NCI-H2196 treated with DMSO at 0.1 percent for 48 hours (cell line): ENCODE measurements at regions not wholly inside any gene's neighbourhood (a gene's known extent, or its start where the extent isn't known, plus 50 kb on each side); places are given as distances from the start of the nearest gene placed in this dataset.

Experiments used
- DNase-seq: peaks from one replicate; lab custom pipeline; 2025; ENCODE audit not compliant: unreplicated experiment; lab: John Stamatoyannopoulos, UW

- no peak for DNase-seq
Observed at GRCh38 chrX:40197071-40197470, 99.3 kb upstream of the BCOR start.

DNA sequence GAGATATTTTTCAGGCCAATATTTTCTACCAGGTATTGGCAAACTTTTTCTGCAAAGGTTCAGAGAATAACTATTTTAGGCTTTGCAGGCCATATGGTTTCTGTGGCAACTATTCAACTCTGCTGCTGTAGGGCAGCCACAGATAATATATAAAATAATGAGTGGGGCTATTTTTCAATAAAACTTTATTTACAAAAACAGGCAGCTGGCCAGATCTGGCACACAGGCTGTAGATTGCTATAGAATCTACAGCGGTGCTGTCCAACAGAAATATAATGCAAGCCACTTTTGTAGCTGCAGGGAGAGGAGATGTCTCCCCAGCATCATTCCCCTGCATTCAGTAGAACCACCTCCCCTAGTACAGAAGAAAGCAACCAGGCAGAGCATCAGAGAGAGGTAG is 97.6 kb upstream of the BCOR start:
- DNase-seq = no peak

- no peak for DNase-seq
Observed at GRCh38 chrX:40192196-40192595, 94.4 kb upstream of the BCOR start.

DNA sequence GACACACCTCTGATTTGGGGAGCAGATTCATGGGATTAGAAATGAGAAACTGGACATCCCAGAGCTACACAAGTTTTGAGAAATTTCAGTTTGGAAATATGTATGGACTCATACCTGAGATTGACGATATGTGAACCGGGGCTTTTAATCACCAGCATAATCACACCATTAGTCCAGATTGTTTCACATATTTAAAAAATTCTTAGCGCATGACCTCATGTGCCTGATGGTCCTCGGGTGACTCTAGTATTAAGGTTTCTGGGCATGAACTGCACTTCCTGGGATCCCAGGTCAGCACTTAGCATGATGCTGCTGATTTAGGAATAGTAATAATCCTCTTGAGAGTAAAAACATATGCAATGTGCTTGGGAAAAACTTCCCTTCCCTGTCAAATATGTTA is 91.9 kb upstream of the BCOR start:
- DNase-seq = no peak

DNA sequence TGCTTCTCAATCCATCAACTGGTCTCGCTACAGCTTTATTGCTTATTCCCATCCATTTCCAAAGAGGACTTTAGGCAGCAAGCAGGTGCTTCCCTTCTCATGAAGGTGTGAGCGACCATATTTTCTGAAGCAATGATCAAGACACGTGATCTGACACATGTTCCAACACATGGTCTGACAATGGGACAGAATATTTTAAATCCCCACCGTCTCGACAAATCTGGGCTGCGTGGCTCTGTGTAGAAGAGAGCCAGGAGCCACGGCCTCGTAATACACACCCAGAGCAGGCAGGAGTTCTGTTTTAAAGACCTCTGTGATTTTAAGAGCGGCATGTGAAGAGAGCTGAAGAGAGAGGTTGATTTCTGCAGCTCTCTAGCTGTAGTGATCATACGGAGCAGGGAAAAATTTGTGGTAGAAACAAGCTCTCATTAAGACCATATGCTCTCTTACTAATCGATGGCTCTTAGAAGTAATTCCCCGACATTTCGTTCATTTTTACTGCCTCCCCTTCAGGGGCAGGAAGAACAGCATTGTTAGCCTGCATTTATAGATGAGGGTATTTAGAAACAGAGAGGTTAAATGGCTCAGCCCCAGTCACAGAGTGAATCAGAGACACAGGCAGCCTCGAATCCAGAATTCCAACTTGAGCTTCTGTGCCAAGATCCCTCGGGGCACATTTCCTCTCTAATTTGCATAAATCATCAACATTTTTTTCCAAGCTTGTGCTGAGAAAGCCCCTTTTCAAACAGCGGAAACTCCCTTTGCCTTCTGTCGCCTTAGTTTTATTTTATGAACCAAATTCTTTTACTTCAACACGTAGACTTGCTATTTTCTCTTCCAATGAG is 91.0 kb upstream of the BCOR start:
- DNase-seq = no peak

GRCh38 chrX:40184968-40185367 is 87.2 kb upstream of the BCOR start:
- no peak for DNase-seq

DNA sequence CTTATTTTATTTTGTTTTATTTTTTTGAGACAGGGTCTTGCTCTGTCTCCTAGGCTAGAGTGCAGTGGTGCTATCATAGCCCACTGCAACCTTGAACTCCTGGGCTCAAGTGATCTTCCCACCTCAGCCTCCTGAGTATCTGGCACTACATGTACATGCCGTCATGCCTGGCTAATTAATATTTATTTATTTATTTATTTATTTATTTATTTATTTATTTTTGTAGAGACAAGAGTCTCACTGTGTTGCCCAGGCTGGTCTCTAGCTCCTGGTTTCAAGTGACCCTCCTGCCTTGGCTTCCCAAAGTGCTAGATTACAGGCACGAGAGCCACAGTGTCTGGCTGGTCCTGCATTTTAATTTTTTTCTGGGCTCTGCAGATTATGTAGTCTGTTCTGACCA is 84.9 kb upstream of the BCOR start:
- no peak for DNase-seq

GRCh38 chrX:40182095-40182494 is 84.3 kb upstream of the BCOR start:
- no peak for DNase-seq

GRCh38 chrX:40179283-40179682 is 81.5 kb upstream of the BCOR start:
- DNase-seq = no peak

GRCh38 chrX:40177942-40178715 is 80.4 kb upstream of the BCOR start:
- DNase-seq = no peak

GRCh38 chrX:40177489-40177888 is 79.7 kb upstream of the BCOR start:
- DNase-seq = no peak

DNA sequence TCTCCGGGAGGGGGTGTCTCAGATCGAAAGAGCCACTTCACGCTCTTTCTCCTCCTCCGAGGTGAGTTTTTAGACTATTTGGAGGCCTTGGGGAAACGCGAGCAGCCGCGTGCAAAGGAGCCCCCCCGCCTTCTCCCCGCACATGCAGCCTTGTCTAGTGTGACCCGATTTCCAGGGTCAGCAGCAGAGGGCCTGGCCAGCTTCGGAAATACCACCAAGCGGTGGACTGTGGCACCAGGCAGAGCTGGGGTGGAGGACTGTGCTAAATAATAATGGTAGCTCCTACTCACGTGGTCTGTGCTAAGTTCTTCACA is 79.3 kb upstream of the BCOR start:
- no peak for DNase-seq

DNA sequence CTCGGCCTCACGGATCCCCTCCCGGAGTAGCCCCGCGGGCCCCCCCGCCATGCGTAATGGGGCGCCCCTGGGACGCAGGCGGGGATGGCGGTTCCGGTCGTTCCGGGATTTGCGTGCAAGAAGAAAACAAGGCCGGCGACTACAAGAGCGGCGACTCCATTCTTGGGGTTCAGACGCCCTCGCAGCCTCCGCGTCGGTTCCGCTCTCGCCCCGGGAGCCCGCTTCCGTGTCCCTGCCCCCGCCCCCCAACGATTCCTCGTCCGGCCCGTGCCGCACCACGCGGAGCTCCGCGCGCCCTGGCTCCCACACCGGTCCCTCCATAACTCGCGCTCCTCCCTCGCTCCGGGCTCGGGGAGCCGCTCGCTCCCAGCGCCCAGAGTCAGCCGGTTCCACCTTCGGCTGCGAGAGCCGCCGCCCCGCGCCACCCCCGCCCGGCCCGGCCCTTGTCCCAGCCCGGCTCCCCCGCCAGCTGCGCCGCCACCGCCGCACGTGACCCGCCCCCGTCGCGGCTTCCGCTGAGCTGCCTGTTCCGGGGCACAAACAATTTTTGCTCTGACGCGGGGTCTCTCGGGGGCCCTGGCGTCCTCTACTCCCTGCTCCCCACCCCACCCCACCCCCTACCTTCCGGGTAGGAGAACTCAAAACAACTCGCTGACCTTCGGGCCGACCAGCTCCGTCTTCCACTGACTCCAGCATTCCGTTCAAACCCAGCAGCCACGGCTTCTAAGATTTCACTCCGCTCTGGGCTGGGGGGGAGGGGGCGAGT is 78.8 kb upstream of the BCOR start:
- DNase-seq = no peak

DNA sequence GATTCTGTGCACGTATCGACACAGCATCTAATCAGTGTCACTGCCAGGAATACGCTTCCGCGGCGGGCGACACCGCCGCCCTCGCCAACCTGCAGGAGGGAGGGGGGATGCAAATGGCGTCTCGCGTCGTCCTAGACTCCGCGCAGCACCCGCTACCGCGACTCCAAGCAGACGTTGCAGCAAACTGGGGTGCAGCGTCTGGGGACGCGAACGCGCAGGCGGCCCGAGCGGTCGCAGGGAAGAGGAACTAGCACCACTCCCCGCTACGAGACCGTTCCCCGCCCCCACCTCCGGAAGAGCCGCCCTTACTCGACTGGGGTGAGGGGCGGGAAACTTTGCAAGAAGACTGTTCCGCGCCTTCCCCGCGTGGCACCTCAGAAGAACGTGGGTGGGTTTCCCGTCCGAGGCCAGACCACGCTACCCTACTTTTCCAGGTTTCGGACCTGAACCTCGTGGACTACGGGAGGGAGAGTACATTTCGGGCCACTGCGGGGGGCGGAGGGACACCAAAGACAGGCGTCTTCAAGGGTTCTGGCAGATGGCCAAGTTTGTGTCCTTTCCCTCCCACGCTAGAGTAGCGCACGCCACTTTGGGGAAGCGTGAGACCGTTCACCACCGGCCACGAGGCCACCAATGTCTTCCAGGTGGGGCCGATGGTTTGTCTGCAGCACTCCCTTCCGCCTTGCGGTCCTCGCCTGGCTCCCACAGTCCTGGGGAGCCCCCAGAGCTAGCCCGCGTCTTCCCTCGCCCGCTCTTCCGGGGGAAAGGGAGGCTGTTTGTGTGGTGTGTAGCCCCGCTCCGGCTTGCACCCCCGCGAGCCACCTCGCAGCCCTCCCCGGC is 78.0 kb upstream of the BCOR start:
- peak; percentile 29 for DNase-seq

DNA sequence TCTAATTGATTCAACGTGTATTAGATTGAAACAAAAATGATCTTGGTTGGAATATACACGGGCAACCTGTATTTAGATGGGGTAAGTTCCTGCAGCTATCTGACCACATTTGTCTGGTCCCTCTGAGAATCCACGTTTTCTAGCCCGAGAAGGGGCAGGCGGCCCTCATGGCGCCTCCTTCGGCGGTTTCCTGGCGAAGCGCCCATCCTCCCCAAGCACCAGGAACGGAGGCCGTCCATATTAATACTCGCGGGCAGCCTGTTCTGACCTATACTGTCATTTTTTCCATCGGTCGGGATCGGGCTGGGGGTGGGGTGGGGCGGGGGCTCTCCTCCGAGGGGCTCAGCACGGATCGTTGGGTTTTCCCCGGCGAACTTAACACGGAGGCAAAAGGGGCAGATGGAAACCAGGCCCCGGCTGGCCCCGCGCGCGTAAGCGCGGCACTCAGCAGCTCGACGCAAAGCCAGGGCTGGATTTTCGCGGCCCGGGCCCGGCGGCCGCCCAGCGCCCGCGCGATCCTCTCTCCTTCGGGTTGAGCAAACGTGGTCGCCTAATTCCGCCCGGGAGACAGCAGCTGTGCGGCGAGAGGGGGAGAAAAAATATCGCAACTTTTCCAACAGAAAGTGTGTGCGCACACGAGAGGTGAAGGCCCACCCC is 77.2 kb upstream of the BCOR start:
- no peak for DNase-seq

GRCh38 chrX:40174001-40174853 is 76.5 kb upstream of the BCOR start:
- peak; percentile 66 for DNase-seq

DNA sequence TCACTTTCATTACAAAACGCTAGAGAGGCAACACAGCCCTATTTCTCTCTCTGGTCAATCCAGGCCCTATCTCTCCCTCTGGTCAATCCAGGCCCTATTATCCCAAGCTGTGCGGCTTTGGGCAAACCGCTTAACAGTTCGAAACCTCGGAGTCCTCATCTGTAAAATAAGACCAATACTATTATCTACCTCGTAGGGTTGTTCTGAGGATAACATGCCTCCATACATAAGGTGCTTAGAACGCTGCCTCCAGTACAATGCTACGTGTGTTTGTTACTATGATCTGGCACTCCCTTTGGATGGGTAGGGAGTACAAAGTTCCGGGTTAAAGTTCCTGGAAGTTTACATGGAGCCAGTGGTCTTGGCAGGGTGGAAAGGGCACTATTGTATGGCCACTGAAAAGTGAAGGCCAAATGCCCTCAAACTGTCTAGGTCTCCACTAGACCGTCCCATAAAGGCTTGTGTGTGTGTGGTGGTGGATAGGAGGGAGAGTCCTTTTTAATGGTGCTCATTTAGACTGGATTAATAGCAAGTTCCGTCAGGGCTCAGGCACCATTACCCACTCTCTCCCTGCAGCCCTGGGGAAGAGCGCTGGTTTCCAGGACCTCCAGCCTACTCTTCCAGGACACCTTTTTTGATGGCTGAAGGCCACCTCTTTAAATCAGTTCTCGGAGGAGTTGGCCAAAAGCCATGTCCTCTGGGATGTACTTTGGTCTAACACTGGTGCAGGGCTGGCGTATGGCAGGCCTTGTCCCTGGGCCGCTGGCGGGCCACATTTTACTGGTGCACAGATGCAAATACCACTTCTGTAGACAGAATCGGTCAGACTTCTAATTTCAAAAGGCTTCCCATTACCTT is 75.6 kb upstream of the BCOR start:
- DNase-seq = no peak

- no peak for DNase-seq
Observed at GRCh38 chrX:40172401-40173142, 74.8 kb upstream of the BCOR start.
